Activated CD8-positive, alpha-beta memory T cell treated with anti-CD3 and anti-CD28 coated beads for 24 hours (primary cell): ENCODE measurements at regions not wholly inside any gene's neighbourhood (a gene's known extent, or its start where the extent isn't known, plus 50 kb on each side); places are given as distances from the start of the nearest gene placed in this dataset.

Source experiments
- DNase-seq: peaks from one replicate; pipeline ENCODE4 v3.0.0-alpha.2; 2020

DNA sequence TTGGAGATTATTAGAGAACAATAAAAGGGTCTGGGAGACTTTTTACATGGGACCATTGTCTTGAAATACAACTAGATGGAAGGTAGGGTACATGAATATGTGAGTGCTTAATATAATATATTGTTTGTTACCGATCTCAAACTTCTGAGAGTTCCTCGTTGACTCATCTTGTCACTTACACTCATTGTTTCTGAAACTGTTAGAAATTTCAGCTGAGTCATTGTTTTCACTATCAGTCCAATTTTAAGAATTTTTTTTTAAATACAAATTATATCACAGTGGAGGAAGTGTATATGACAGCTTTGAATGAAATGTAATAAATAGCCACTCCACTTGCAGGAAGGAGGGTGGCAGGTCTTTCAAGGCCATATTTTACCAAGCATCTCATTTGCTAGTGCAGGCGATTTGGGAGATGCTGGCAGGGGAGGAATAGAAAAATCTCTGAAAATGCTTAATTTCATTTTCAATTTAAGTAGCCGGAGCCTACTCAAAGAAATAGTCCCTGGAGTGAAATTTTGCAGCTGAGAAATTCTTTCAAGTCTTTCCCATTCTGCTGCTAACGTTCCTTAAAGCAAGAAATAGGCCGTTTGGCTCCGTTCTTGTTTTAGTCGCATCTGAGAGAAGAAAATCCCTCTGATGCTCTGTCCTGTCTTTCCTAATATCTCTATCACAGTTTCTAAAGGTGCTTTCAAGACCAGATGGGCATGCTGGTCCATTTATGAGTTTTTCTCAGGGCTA lies 1404.2 kb upstream of the CELF2 start:
- no peak for DNase-seq

DNA sequence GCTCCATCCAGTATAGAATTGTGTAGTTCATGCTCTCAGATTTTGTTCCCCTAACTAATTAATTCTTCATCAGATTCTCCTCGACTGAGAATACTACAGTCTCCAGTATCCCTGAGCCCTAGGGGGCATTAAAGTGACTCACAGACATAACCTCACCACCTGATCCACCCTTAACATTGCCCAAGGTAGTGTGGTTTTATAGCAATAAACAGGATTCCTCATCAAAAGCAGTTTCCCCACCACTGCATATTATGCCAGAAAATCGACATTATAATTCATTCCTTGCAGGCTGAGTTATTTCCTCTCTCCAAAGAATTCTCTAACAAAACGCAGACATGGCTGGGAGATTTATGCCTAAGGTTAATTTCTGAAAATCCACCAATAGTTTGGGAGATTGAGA lies 1402.5 kb upstream of the CELF2 start:
- no peak for DNase-seq

DNA sequence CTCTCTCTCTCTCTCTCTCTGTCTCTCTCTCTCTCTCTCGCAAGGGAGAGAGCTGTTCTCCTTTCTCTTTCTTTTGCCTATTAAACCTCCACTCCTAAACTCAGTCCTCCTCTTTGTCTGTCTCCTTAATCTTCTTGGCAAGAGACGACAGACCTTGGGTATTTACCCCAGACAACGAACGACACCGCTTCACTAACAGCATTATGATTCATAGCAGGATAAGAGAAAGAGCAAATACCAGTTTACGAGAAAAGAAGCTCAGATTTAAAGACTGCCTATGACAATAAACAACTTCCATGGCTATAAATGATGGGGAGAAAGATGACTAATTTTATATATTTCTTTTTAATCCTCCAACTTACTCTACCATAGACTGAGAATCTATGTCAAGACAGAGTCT lies 1396.5 kb upstream of the CELF2 start:
- no peak for DNase-seq

DNA sequence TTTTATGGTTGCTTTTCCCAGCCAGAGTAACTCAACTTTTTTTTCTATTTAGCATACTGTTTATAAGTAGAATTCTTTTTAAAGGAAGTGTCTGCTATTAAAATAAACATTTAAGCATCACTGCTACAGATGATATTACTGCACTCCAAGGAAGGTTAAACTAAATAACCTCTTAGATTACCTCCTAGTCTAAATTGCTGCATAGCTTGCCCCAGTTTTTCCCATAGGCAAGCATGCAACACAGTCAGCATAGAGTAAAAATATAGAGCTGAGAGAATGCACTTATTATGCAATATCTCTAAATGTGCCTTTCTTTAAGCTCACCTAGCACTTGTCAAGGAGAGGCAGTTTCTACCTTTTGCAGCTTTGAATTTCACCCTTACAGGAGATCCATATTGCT lies 1392.4 kb upstream of the CELF2 start:
- no peak for DNase-seq

DNA sequence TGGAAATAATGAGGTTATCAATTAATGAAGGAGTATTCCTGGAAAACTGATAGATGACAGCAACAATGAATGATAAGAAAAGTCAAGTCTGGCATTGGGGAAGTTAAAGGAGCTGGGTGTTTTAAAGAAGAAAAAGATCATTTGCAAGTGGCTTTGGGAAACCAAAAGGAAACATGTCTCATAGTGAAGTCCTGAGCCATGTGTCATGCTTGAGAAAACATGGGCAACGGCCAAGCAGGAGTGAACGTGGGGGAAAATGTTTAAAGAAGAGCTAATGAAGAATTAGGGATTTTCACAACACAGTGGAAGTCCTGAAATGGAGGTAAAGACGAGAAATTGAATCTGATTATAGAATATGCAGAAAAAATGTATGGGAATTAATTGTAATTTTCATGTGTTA lies 1383.2 kb upstream of the CELF2 start:
- no peak for DNase-seq

DNA sequence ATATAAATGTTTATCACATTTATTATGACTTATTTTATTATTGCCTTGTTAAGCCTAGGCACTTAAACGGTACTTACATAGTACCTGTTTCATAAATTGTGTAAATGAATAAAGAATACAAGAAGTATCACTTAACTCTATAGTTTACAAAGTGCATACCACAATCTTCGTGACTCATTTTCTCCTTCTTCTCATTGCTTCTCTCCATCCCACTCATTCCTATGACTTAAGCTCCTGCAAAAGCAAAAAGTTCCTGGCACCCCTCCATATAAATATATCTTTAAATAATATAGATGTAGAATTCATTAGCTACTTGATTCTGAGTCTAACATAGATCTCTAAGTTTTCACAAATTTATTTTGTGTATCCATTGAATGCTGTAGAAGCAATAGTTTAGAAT lies 1382.0 kb upstream of the CELF2 start:
- DNase-seq = no peak

DNA sequence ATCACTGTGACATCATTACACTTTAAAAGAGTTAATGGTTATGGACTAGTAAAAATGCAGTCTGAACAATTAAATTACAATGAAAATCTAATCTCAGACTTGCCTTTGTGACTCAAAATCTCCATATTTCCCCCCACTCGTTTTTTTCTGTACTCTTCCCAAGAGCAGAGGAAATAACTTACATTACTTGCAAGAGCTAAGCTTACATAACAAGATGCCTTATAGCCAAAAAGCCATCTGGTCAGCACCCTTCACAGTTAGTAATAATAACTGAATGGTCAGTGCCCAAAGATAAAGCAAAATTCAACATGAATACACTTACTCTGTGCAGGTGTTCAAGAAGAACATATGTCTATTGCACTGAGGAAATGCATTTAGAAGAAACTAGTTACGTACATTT lies 1381.5 kb upstream of the CELF2 start:
- DNase-seq = no peak

DNA sequence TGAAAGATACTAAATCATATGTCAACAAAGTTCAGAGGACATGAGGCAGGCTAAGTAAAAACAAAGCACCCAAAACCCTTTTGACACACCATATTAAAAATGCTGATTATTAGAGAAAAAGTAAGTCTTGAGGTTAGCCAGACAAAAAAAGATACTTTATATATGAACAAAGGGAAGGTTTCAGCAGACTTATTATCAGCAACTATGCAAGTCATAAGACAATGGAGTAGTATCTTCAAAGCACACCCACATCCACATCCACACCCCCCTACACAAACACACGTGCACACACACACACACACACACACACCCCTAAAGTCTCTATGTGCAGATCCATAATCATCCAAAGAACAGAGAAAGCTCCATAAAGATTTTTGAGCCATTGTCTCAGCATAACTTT lies 1373.9 kb upstream of the CELF2 start:
- no peak for DNase-seq

DNA sequence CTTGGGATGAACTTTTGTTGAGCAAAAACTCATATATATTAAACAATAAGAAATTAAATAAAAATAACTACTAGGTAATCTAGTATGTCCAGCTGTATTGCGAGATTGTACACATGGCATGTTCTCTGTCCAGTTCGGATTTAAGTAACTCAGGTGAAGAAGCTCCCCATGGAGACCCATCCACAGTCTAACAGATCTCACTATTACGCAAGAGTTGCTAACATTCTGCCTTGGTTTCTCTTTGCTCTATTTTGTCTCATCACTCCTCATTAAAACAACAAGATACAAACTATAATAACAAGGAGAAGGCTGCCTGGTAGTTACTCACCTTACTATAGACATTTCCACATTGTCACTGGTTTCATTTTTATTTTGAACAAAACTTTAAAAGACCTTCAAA lies 1372.3 kb upstream of the CELF2 start:
- DNase-seq = no peak

DNA sequence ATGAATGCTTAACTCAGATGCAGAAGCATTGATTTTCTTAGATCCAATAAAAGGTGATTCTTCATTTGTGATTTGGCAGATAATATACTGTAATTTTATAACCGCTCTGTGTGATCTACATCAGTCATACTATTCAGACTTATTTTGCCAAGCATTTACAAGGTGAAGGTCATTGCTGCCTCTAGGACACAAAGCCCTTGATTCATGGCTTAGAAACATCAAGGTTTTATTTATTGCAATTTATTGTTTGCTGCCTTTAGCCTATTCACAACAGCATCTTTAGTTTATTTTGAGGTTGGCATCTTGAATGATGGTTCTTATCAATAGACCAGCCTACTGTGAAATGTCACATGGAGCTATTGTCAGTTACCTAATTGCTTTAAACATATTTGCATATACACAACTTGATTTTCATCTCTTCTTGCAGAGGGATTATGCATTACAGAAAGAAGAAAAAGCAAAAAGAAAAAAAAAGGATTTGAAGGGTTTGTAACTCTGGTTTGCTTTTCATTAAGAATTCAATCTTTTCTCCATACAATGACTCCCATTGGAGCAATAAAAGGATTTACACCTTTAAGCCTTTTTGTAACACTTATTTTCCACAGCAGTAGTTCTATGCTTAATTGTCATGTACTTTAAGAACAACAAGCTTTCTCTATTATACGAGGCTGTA lies 1371.6 kb upstream of the CELF2 start:
- no peak for DNase-seq

DNA sequence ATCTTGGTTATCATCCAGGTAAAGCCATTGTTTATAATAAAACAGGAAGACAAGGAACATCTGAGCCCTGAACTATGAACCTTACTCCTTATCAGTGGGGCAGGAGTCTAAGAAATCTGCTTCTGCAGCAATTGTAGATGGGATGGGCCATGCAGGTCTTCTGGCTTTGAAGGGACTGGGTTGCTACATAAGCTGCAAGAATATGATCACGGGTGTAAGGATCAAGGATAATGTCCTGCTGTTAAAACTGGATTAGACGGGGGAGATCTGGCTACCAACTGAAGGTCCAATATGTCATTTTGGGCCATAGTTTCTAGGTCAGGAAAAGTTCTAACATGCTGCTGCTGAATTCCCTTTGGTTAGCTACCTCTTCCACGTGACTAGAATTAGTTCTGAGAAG lies 1363.4 kb upstream of the CELF2 start:
- DNase-seq = no peak

DNA sequence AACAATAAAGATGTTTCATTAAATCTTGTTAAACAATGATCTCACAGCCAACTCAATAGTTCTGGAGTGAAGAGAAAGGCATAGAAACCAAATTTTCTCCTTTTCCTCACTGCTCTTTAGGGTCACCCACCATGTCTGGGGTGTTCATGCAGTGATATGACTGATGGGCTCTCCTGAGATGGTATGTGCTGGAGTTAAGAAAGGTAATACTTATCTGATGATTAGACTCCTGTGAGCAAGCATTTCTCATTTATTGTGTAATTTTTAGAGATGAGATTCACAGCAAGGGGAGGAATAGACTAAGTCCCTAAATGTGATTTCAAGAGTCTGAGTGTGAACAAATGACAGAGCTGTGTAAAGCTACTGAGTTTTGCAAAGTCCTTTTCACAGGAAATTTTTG lies 1361.3 kb upstream of the CELF2 start:
- DNase-seq = no peak

DNA sequence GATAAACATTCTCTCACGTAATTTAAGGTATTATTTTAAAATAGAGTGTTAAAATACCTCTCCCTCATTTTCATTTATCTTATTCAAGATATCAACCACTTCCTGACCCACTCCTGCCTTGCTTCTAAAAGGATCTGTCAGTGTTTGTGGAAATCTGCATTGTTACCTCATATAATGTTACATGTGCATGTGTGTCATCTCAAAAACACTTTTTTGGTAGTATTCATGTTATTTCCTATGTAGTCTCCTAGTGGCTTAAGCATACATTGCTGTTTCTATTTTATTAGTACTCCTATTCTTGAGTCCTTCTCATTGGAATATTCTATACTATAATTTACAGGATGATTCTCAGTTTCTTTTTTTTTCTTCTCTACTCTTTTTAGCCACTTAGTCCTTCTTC lies 1360.7 kb upstream of the CELF2 start:
- DNase-seq = no peak

DNA sequence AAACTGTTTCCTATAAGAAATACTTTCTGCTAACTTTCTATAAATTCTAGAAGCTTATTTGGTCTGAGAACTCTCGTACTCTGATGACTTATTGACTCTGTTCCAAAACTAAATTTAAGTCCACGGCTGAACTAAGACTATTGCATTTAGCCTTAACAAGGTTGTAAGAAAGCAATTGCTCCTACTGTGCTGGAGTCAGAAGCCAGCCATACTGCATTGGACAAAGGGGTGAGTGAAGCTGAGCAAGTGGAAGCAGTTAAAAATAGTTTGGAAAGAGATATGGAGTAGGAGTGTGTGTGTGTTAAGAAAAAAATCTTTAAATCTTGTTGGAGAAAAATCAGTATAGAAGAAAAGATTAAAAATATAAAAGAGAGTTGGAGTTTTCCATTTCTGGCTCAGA lies 1360.1 kb upstream of the CELF2 start:
- no peak for DNase-seq

DNA sequence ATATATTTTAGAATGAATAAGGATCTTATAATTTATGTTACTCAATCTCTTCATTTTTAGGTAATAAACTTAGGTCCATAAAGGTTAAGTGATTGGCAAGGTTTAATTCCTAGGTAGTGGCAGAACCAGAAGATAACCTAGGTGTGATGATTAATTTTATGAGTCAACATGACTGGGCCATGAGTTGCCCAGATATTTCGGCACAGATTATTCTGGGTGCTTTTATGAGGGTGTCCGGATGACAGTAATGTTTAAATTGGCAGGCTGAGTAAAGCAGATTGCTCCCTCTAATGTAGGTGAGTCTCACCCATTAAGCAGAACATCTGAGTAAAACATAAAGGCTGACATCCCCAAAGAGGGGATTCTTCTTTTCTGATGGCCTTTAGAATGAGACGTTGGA lies 1349.3 kb upstream of the CELF2 start:
- DNase-seq = no peak

DNA sequence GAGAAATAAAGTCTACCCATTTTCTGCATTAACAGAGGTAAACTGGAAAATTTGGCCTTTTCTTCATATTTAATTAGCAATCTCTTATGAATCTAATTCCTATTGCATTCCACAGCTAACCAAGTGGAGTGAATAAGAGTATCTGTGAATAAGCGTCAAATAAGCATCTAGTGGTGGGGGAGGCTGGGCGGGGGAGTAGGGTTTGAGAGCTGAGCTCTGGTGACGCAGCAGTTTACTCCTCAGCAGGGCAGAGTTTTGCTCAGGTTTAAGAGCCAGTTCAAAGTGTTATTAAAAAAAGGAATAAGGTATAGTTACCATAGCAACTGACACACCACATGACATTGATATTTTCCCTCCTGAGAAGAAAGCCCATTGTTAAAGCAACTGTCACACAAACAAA lies 1346.8 kb upstream of the CELF2 start:
- no peak for DNase-seq

DNA sequence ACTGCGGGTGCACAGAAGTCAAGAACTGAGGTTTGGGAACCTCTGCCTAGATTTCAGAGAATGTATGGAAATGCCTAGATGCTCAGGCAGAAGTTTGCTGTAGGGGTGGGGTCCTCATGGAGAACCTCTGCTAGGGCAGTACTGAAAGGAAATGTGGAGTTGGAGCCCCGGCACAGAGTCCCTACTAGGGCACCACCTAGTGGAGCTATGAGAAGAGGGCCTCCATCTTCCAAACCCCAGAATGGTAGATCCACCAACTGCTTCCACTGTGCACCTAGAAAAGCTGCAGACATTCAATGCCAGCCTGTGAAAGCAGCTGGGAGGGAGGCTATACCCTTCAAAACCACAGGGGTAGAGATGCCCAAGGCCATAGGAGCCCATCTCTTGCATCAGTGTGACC lies 1336.0 kb upstream of the CELF2 start:
- DNase-seq = no peak

DNA sequence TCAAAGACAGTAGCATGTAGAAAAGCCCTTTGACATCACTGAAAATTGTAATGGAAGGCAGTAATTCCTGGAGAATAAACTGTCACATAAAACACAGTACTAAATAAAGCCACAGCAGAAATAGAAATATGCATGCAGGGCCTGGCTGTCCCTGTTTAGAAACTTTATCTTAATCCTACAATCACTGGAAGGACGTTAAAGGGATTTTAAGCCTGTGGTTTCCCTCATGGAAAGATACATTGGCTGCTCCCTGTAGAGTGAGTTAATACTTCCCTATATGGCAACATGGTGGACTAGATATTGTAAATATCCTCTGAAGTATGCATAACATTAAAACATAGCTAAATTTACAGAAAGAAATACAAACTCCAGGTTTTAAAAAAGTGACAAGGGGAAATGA lies 1334.9 kb upstream of the CELF2 start:
- no peak for DNase-seq

DNA sequence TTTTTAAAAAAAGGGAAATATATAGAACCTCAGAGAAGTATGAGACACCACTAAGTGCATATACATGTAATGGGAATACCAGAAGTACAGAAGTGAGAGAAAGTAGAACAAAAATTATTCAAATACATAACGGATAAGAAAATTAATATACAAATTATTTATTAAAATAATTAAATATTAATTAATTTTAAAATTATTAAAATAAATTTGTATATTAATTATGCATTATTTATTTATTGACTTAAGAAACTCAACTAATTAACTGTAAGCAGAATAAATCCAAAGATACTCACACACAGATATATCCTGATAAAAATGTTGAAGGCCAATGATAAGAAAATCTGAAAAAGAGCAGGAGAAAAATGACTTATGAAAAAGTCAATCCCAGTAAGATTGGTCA lies 1333.5 kb upstream of the CELF2 start:
- no peak for DNase-seq

DNA sequence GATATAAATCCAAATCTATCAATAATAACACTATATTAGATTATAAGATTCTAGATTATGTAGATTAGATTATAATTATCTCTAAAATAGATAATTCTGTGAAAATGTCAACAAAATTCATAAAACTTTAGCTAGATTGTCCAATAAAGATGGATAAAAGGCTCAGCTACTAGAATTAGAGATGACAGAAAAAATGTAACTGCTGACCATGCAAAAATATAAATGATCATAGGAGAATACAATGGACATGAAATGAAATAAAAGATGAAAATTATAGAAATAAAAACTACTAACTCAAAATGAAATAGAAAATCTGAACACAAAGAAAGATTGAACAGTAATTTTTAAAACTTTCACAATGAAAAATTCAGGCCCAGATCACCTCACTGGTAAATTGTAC lies 1332.1 kb upstream of the CELF2 start:
- DNase-seq = no peak

DNA sequence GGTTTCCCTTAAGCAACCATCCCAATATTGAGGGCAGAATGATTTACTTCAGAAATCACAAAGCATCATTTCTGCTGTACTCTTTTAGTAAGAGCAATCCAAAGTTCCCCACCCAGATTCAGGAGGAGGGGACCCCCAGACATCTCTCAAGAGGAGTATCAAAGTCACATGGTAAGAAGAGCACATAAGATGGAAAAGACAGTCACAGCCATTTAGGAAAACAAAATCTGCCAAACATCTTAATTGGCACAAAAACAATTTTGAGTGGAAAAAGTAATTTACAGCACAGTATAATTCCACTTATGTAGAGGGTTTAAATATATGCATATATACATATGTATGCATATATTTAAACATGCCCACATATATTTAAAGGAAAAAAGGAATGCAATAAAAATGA lies 1329.0 kb upstream of the CELF2 start:
- DNase-seq = no peak

DNA sequence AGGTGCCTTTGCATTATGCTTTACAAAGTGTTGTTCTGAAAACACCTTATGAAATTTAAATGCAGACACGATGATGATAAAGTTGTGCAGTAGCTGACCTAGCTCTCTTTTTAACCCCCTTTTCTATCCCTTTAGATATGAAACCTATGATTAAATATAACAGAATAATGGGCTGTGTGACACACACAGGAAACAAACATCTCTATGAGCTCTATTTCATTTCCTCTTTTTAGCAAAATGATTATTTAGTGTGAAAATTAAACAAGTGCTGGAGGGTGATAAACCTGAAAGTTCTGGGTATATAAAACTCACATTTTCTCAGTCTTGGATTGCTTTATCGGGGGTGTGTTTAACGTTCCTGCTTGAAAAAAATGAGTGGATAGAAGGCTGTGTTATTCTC lies 1310.5 kb upstream of the CELF2 start:
- DNase-seq = no peak

DNA sequence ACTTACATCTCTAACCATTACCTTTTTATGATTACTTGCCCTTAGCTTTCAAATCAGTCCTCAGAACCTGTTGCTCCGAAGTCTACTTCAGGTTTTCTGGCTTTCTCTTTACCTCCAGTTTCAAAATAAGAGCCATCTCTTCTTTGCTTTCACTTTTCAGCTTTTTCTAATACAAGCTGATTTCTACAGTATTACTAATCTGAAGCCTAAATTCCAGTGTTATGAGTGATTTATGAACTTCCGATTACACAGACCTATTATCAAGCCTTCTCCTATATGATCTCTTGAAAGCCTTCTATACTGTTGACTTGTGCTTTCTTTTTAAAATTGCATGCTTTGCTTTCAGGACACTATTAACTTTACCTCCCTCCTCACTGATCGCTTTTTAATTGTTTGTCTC lies 1307.8 kb upstream of the CELF2 start:
- DNase-seq = no peak

DNA sequence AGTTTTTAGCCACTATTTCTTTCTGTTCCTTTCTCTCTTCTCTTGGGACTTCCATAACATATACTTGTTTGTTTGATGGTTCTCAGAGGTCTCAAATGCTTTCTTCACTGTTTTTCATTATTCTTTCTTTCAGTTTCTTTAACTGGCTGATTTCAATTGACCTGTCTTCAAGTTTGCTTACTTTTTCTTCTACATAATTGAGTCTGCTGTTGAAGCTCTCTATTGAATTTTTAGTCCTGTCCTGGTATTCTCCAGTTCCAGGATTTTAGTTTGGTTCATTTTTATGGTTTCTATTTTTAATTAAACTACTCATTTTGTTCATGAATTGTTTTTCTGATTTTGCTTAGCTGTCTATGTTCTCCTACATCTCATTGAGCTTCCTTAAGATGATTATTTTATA lies 1305.3 kb upstream of the CELF2 start:
- DNase-seq = no peak

DNA sequence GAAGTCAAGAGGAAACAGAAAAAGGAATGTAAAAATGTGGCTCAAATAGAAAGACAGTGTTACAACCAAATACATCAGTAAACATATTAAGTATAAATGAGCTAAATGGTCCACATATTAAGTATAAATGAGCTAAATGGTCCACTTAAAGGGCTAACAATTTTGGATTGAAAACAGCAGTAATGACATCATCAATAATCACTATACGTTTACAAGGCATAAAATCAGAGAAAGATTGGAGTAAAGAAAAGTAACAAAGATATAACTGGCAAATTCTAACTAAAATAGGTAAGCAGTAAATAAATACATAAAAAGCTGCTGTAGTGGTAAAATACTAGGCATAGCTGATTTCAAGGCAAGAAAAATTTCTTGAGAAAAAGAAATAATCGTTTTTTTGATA lies 1298.4 kb upstream of the CELF2 start:
- DNase-seq = no peak
